ENCODE measurements at regions not wholly inside any gene's neighbourhood (a gene's known extent, or its start where the extent isn't known, plus 50 kb on each side); places are given as distances from the start of the nearest gene placed in this dataset.
A peak's percentile ranks its signal among the peaks of the same experiment; 100 is the strongest.

- DNase-seq (ENCODE audit: extremely low spot score in 2 of 2), result no peak
- H3K9me3 ChIP-seq, result no peaks in the 10 kb centered on the region
- intact Hi-C loops (cut with DNase I), result loop anchor here (2.0 to 10.0 kb wide), 3 partner anchors 286 to 558 kb away; partner anchors contain the start of gene CCDC71L
- H3K4me1 ChIP-seq, result no peaks in the 10 kb centered on the region
- no peaks in the 10 kb centered on the region for H3K27me3 ChIP-seq
- peak overlapping the region; percentile 32 for H3K27ac ChIP-seq
- H3K4me3 ChIP-seq, result no peak overlapping the region
- peak; percentile 71 to 92 (median 88) for TF ChIP-seq CTCF (IDR thresholded peaks at IDR 0.05)
- peak in 1 of 2 donors; percentile 37 for TF ChIP-seq POLR2AphosphoS5 (IDR thresholded peaks at IDR 0.05; ENCODE audit: insufficient read depth in 1 of 2, low read depth in 1 of 2)
- no peak for TF ChIP-seq POLR2A (IDR thresholded peaks at IDR 0.05)
- no peaks in the 10 kb centered on the region for H3K36me3 ChIP-seq
Observed at GRCh38 chr7:106176414-106177299, 64.5 kb upstream of the SYPL1 start.

- Histone ChIP-seq H3K9me3 (no peaks in the 10 kb centered on the region), H3K27me3 (no peaks in the 10 kb centered on the region), H3K36me3 (no peaks in the 10 kb centered on the region), H3K4me1 (no peaks in the 10 kb centered on the region), H3K27ac (no peak overlapping the region), H3K4me3 (no peak overlapping the region)
- TF ChIP-seq POLR2A (IDR thresholded peaks at IDR 0.05) (no peak), CTCF (IDR thresholded peaks at IDR 0.05) (no peak), POLR2AphosphoS5 (IDR thresholded peaks at IDR 0.05; ENCODE audit: insufficient read depth in 1 of 2, low read depth in 1 of 2) (no peak)
- intact Hi-C loops (cut with DNase I), result loop anchor here (10.0 kb wide), 2 partner anchors 489 to 559 kb away; partner anchors contain the start of gene CCDC71L
- DNase-seq (ENCODE audit: extremely low spot score in 2 of 2), result no peak
Observed at GRCh38 chr7:106175507-106175906, 63.4 kb upstream of the SYPL1 start.

GRCh38 chr7:106170651-106171050 lies 58.5 kb upstream of the SYPL1 start:
- no peak for DNase-seq (ENCODE audit: extremely low spot score in 2 of 2)
- Histone ChIP-seq H3K27me3 (no peaks in the 10 kb centered on the region), H3K36me3 (no peaks in the 10 kb centered on the region), H3K9me3 (no peaks in the 10 kb centered on the region), H3K4me3 (no peak overlapping the region), H3K4me1 (peaks cover 17% of the 10 kb centered on the region), H3K27ac (no peak overlapping the region)
- no peak for TF ChIP-seq POLR2A (IDR thresholded peaks at IDR 0.05)
- TF ChIP-seq POLR2AphosphoS5 (IDR thresholded peaks at IDR 0.05; ENCODE audit: insufficient read depth in 1 of 2, low read depth in 1 of 2), result no peak
- TF ChIP-seq CTCF (IDR thresholded peaks at IDR 0.05), result no peak
- intact Hi-C loops (cut with DNase I), result loop anchor here (10.0 kb wide), 2 partner anchors 494 to 564 kb away; partner anchors contain the start of gene CCDC71L

- Histone ChIP-seq H3K36me3 (no peaks in the 10 kb centered on the region), H3K4me1 (peaks cover 17% of the 10 kb centered on the region), H3K27ac (no peak overlapping the region), H3K4me3 (no peak overlapping the region), H3K27me3 (no peaks in the 10 kb centered on the region), H3K9me3 (no peaks in the 10 kb centered on the region)
- intact Hi-C loops (cut with DNase I), result loop anchor here (10.0 kb wide), 2 partner anchors 495 to 565 kb away; partner anchors contain the start of gene CCDC71L
- TF ChIP-seq POLR2AphosphoS5 (IDR thresholded peaks at IDR 0.05; ENCODE audit: insufficient read depth in 1 of 2, low read depth in 1 of 2) (no peak), CTCF (IDR thresholded peaks at IDR 0.05) (no peak), POLR2A (IDR thresholded peaks at IDR 0.05) (no peak)
- DNase-seq (ENCODE audit: extremely low spot score in 2 of 2), result no peak
Observed at GRCh38 chr7:106169821-106170610, 57.9 kb upstream of the SYPL1 start.

Data from vagina (tissue), 2 donors.